ENCODE measurements at regions not wholly inside any gene's neighbourhood (a gene's known extent, or its start where the extent isn't known, plus 50 kb on each side); places are given as distances from the start of the nearest gene placed in this dataset.
"Not testable (repeated sequence)": the region's sequence is repeated elsewhere in the genome, so short reads cannot be mapped to it uniquely, and the experiment has no call there.

GRCh38 chr14:28152453-28153044, 614.0 kb upstream of the FOXG1 start:
- DNase-seq: no peak

- no peak for DNase-seq
Measured at GRCh38 chr14:28157289-28157869, 609.2 kb upstream of the FOXG1 start.

- no peak for DNase-seq
Measured at GRCh38 chr14:28157887-28158791, 608.4 kb upstream of the FOXG1 start.

DNA sequence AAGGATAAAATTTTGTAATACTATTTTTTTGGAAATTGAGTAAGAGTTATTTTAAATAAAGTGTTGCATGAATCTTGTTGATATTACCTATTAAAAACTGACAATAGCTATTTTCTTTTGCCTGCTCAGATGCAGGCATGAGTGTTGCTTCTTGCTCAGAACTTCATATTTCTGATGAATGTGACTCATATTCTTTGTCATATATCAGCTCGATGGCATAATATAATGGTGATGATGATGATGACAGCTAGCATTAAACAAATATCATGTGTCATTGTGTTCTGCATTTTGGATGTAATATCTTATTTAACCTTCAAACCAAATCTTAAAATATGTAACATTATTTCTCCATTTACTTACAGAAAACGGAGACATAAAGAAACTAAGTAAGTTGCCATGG, 605.5 kb upstream of the FOXG1 start:
- DNase-seq: no peak

GRCh38 chr14:28163233-28163632, 603.4 kb upstream of the FOXG1 start:
- peak; percentile 73 for DNase-seq

- DNase-seq: no peak
Measured at GRCh38 chr14:28163897-28164296, 602.7 kb upstream of the FOXG1 start.

DNA sequence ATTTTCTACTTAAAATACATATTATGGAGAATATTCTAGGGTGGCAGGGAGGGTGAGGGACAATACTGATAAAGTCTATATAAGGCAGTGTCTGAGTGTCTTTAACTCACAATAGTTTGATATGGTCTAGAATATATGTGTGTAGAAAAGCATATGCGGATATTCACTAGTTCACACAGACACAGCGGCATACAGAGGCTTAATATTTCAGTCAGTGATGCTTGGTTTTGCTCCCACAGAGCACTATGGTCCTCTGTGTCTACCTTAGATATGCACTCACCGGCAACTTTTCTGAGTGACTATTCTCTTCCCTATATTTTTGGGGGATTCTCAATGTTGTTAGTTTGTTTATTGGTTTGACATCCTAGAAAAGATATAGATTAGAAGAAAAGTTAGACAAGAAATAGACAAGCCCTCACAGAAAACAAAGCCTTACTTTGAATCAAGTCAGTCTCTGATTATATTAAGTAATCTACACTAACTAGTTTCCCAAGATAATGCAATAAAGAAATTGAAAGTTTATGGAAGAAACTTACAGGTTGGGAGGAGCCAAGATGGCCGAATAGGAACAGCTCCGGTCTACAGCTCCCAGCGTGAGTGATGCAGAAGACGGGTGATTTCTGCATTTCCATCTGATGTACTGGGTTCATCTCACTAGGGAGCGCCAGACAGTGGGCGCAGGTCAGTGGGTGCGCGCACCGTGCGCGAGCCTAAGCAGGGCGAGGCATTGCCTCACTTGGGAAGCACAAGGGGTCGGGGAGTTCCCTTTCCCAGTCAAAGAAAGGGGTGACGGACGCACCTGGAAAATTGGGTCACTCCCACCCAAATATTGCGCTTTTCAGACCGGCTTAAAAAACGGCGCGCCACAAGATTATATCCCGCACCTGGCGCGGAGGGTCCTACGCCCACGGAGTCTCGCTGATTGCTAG, 578.4 kb upstream of the FOXG1 start:
- DNase-seq: not testable (repeated sequence)

GRCh38 chr14:28196878-28197277, 569.7 kb upstream of the FOXG1 start:
- no peak for DNase-seq

DNA sequence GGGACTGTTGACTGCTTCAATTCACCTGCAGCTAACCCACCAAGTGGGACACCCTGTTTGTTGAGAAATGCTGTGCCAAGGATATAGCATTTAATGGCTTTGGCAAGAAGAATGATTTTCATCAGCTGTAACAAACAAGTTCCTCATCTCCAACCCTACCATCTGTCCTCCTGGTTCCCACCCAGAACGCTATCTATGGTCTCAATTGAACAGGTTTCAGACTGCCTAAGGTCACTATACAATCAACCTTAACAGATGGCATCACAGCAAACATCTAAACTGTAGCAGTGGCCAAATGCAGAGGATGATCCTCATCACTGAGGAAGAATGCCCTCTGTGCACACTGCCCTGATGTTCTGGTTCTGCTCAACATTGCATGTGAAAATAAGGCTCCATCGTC, 546.2 kb upstream of the FOXG1 start:
- DNase-seq: no peak

GRCh38 chr14:28240909-28241308, 525.7 kb upstream of the FOXG1 start:
- no peak for DNase-seq

DNA sequence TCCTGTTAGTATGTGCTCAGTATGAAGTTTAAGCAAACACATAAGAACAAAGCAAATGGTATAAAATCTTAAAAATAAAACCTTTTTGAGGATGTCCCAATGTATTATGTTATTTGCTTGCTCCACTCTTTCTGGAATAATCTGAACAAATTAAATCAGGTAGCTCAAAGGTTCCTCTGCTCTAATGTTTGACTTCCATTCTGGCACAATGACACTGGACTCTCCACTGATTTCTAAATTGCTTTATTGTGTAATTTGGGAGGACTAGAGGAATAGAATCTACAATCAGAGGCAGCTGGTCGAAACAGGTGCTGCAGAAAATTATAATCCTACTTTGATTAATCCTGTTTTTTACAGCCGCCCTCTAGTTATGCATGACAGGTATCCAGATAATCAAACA, 523.7 kb upstream of the FOXG1 start:
- DNase-seq: no peak

- no peak for DNase-seq
Measured at GRCh38 chr14:28243600-28243999, 523.0 kb upstream of the FOXG1 start.

DNA sequence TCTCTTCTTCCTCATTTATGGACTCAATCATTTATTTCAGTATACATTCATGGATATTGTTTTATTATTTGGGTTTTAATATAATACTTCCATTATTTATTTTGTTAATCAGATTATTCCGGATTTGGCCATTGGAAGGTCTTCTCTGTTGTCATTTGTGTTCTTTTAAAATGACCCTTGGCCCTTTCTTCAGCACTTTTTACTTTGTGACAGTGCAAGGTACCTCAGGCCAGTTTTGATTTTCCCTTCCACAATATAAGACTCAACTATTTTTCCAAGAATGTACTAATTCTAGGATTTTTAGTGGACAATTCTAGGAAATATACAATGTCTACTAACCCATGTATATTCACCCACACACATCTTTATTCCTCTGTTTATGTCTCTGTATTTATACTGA, 521.4 kb upstream of the FOXG1 start:
- no peak for DNase-seq

DNA sequence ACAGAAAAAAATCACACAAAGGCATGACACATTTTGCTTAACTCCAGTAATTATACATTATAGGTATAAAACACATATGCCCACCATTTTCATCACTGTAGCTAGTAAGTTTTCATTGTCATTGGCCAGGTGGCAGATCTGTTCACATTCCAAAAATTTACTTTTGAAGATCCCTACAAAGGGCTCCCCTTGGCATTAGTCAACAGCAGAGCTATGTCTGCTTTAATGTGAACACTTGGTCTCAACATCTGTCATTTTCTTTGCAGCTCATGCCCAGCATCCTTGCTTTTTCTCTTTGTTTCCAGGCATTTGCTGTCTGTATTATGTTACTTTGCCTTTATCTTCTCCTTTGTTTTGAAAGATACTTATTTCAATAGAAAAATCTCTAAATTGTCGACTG, 519.1 kb upstream of the FOXG1 start:
- DNase-seq: no peak

DNA sequence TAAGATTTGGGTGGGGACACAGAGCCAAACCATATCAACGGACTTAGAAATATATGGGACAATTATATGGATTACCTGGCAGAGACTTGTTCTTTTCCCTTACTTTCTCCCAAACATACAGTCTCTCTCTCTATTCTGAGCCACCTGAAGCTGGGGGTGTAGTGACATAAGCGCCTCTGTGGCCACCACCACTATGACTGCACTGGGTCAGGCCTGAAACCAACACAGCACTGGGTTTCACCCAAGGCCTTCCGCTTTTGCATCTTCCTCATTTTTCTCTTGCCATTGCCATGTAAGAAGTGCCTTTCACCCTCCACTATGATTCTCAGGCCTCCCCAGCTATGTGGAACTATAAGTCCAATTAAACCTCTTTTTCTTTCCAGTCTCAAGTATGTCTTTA, 514.5 kb upstream of the FOXG1 start:
- not testable (repeated sequence) for DNase-seq

DNA sequence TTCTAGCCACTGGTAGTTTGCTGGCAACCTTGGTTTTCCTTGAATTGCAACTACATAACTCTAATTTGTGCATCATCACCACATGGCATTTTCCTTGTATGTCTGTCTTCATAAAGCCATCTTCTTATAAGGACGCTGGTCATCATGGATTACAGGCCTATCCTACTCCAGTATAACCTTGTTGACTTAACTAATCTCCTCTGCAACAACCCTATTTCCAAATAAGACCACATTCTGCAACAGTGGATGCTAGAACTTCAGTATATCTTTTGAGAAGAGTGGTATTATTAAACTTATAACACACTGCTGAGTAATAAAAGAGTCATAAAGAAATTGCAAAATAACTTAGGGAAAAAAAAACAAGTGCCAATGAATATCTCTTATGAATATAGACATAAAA, 511.8 kb upstream of the FOXG1 start:
- no peak for DNase-seq

- DNase-seq: no peak
Measured at GRCh38 chr14:28264306-28264705, 502.3 kb upstream of the FOXG1 start.

- DNase-seq: no peak
Measured at GRCh38 chr14:28272270-28272669, 494.3 kb upstream of the FOXG1 start.

DNA sequence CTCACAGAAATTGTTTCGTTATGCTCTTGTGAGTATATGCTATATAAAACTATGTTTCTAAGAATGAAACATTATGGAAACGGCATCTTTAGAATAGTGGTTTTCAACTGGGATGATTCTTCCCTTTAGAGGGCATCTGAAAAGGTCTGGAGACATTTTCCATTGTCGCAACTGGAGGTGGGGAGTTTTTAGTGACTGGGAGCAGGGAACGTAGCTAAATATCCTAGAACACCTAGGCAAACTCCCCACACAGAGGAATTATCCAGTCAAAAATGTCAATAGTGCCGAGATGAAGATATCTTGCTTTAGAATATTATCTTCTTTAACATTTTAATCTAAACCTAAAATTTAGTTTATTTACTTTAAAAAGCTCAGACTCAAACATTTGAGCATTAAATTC, 486.1 kb upstream of the FOXG1 start:
- DNase-seq: no peak

DNA sequence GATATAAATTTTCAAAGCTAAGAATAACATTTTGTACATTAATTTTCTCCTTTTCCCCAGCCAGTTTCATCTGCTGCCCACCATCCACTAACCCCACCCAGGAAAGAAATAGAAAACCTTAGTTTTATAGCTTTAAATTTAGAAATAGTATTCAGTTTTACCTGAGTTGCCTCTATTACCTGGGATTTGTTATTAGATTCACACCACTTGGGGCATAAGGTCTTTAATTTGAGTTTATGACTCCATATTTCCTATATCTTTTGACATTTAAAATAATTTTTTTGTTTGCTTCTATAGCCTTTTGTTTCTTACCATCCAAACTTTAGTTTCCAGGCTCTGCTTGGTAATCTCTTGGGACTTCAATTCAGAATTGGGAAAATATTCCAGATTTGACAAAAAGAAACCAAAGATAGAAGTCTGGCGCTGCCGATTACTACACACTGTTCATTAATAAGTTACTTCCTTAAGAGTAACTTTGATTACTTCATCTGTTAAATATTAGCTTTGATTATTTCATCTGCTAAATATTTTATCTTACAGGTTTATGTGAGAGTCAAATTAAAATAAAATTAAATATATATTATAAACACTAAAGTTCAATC, 485.5 kb upstream of the FOXG1 start:
- no peak for DNase-seq

- DNase-seq: no peak
Measured at GRCh38 chr14:28284546-28285300, 481.9 kb upstream of the FOXG1 start.

All from DMS79 treated with DMSO at 0.1 percent for 48 hours (cell line).